ENCODE measurements at regions not wholly inside any gene's neighbourhood (a gene's known extent, or its start where the extent isn't known, plus 50 kb on each side); places are given as distances from the start of the nearest gene placed in this dataset.
"Not testable (repeated sequence)": the region's sequence is repeated elsewhere in the genome, so short reads cannot be mapped to it uniquely, and the experiment has no call there.

DNA sequence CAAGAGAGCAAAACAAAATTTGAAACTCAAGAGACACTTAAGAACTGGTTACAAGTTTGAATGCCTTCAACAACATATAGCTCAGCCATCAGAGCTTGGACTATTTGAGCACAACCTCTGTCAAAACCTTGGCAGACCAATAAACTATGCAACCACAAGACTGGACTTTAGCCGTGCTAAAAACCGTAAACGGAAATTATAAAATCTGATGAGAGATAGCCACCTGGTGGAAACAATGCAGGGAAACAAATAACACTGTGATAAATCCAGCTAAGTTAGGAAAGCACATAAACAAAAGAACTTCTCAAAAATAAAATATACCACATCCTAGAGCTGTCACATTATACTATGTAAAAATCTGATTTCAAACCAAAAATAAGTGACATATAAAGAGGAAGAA is 1074.2 kb upstream of the NOVA1 start:
- no peak for DNase-seq

DNA sequence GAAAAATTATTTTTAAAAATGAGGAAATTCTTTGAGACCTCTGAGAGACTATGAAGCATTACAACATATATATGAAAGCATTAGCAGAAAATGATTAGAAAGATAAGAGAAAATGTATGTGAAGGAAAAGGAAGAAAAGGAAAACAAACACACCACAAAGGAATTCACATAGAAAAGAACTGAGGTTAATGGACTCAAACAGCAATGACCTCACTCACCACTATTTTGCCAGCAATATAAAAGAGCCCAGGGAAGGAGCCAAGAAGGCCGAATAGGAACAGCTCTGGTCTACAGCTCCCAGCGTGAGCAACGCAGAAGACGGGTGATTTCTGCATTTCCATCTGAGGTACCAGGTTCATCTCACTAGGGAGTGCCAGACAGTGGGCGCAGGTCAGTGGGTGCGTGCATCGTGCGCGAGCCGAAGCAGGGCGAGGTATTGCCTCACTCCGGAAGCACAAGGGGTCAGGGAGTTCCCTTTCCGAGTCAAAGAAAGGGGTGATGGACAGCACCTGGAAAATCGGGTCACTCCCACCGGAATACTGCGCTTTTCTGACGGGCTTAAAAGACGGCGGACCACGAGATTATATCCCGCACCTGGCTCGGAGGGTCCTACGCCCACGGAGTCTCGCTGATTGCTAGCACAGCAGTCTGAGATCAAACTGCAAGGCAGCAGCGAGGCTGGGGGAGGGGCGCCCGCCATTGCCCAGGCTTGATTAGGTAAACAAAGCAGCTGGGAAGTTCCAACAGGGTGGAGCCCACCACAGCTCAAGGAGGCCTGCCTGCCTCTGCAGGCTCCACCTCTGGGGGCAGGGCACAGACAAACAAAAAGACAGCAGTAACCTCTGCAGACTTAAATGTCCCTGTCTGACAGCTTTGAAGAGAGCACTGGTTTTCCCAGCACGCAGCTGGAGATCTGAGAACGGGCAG is 1075.2 kb upstream of the NOVA1 start:
- DNase-seq: not testable (repeated sequence)

DNA sequence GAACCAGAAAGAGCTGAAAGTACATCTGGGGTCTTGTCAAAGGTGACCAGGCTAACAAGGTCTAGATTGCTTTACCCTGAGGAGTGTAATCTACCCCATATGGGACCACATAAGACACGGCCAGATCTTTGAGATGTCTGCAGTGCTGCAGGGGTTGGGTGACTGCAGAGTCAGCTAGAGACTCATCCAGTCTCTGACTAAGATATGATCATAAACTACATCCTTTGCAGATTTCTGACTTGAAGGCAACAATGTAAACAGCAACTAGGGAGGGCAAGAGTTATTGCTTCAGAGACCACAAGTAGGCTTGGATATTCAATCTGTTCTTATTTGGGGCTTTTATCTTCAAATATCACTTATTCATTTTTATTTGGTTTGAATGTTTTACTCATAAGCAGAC is 1080.5 kb upstream of the FOXG1 start:
- no peak for DNase-seq

DNA sequence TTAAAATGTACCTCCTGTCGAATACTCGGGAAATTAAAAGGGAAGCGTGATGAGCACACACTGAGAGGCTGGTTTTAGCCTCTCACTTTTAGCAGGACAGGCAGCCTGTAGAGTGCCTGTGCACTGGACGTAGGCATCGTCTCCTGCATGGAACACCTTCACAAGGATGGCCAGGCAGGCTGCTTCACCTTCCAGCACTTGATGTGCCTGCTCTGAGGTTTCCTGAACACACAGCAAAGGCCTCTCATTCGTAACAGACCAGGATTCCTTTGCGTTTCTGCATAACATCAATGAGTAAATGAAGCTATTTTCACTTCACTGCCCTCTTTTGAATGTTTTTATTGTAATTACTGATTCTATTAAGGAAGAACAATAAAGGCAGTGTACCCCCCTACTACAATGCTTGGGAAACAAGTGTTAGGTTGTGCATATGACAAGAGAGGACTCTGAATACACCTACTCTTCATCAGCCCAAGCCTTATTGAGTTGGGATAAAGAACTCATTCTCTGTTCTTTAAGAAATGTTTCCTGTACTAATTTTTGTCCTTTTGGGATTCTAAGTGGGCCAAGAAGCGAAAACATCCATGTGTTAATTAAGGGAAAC is 1077.6 kb upstream of the FOXG1 start:
- DNase-seq: no peak

DNA sequence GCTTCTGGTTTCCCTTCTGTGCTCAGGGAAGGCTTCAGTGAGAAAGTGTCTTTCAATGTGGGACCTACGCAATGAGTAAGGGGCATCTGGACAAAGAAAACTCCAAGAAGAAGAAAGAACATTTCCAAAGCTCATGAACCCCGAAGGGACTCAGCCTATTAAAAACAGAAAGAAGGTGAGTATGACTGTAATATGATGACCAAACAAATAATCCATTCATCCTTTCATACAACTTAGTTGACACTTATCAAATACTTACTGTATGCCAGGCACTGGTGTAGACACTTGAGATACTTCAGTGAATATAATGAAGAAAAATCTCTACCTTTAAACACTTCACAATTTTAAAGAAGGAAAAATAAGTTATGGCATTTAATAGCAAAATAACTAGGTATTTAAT is 1054.2 kb upstream of the FOXG1 start:
- DNase-seq: no peak

DNA sequence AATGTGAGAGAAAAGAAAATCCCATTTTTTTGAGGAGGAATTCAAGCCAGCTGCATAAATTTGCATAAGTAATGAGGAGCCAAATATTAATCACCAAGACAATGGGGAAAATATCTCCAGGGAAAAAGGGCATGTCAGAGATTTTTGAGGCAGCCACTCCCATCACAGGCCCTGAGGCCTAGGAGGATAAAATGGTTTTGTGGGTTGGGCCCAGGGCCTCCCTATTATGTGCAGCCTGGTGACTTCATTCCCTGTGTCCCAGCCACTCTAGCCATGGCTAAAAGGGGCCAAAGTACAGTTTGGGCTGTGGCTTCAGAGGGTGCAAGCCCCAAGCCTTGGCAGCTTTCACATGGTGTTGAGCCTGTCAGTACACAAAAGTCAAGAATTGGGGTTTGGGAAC is 1051.0 kb upstream of the FOXG1 start:
- DNase-seq: no peak

DNA sequence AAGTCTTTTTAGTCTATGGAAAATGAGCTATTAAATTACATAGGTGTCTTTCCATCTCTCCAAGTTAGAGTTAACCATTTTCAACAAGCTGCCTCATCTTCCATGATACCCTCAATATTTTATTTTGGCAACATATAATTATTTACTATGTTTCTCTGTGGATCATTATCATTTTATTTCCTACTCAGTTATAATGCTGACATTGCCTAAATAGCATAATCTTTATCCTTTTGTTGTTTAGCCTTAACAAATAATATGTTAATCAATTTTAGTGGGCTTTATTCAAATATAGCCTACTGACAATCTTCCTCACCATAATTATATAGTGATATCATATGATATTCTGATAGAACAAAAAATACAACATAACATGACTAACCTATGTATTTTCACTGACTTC is 1044.8 kb upstream of the FOXG1 start:
- no peak for DNase-seq

DNA sequence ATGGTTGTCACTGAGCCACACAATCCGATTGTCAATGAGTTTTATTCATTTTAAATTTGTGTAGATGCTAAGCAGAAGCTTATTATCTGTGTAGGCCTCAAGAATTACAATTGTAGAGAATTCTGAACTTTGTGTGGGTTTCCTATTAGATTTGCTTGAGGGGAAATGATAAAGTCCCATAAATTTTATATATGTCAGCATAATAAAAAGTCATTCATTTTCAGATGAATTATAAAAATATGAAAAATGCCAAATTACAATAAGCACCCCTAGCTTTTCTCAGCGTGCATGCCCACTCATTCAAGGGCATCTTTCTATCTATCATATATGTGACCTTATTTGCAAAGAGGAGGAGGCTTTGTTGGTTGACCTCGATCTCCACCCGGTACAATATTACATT is 1041.1 kb upstream of the FOXG1 start:
- no peak for DNase-seq

DNA sequence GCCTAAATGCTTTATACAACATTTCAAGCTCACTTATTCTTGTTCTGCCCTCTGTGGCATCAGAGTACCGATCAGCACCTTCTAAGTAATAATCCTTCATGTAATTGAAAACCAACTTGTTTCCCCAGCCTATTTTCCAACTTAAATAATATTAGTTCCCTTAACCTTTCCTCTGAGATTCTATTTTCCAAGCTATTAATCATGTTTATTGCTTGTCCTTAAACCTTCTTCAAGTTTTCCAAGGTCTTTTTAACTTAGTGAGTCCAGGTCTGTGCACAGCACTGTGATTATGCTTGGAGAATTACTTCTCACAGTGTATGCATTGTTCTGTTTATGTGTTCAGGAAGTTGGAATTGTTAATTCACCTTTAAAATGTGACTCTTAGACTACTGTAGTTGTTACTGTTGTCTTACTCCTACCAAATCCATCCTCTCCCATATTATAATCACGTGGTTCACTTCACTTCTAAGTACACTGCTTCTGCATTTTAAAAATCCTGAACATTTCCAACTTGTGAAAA is 1039.3 kb upstream of the FOXG1 start:
- no peak for DNase-seq

DNA sequence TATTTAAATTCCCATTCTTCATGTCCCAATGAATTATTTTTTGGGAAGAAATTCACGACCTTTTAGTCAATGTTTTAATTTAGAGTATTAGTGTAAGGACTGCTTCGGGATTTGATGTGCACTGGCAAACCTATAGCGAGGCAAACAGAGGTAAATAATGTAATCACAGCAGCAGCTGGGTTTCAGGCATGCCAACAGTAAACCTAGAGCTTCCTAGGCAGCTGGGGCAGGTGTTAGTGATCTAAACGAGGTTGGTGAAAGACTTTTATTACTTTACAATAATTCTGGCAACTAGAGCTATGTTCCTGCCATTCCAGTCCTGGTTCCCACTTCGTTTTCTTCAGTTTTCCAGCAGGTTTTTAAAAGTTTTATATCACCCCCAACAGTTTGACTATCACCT is 1036.4 kb upstream of the FOXG1 start:
- no peak for DNase-seq

DNA sequence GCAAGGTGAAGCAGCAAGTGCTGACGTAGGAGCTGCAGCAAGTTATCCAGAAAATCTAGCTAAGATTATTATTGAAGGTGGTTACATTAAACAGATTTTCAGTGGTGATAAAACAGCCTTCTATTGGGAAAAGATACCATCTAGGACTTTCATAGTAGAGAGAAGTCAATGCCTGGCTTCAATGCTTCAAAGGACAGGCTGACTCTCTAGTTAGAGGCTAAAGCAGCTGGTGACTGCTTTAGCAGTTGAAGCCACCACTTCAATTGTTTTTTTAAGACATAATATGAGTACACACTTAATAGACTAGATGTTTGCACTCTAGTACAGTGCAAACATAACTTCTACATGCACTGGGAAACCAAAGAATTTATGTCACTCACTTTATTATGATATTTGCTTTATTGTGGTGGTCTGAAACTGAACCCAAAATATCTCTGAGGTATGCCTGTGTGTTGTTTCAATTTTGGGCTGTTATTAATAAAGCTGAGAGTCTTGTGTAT is 1026.9 kb upstream of the FOXG1 start:
- no peak for DNase-seq

DNA sequence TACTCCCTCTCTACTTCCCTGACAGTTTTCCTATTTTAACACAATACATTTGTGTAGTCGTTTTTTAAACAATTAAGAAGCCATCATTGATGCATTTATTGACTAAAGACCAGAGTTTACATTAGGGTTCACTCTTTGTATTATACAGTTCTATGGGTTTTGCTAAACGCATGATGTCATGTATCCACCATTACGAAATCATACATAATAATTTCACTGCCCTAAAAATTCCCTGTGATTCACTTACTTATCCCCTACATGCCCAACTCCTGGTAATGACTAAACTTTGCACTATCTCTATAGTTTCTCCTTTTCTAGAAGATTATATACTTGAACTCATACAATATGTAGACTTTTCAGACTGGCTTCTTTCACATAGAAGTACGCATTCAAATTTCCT is 1016.5 kb upstream of the FOXG1 start:
- DNase-seq: no peak

DNA sequence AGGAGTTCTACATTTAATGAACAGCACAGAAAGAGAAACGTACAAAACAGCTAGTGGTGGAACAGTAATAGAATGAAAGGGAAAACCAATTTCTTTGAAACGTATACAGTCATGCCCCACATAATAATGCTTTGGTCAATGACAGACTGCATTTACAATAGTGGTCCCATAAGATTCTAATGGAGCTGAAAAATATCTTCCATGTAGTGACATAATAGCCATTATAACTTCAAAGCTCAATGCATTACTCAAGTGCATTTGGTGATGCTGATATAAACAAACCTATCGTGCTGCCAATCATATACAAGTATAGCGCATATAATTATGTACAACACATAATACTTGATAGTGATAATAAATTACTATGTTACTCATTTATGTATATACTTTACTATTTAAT is 1008.9 kb upstream of the FOXG1 start:
- DNase-seq: not testable (repeated sequence)

DNA sequence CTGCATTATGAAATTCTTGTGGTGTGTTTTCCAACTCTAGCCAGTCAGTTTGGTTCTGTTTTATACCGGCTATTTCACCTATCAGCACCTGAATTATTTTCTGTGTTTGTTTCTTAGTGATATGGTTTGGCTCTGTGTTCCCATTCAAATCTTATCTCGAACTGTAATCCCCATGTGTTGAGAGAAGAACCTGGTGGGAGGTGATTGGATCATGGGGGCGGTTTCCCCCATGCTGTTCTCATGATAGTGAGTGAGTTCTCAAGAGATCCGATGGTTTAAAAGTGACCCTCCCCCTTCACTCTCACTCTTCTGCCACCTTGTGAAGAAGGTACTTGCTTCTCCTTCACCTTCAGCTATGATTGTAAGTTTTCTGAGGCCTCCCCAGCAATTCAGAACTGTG is 1006.2 kb upstream of the FOXG1 start:
- not testable (repeated sequence) for DNase-seq

DNA sequence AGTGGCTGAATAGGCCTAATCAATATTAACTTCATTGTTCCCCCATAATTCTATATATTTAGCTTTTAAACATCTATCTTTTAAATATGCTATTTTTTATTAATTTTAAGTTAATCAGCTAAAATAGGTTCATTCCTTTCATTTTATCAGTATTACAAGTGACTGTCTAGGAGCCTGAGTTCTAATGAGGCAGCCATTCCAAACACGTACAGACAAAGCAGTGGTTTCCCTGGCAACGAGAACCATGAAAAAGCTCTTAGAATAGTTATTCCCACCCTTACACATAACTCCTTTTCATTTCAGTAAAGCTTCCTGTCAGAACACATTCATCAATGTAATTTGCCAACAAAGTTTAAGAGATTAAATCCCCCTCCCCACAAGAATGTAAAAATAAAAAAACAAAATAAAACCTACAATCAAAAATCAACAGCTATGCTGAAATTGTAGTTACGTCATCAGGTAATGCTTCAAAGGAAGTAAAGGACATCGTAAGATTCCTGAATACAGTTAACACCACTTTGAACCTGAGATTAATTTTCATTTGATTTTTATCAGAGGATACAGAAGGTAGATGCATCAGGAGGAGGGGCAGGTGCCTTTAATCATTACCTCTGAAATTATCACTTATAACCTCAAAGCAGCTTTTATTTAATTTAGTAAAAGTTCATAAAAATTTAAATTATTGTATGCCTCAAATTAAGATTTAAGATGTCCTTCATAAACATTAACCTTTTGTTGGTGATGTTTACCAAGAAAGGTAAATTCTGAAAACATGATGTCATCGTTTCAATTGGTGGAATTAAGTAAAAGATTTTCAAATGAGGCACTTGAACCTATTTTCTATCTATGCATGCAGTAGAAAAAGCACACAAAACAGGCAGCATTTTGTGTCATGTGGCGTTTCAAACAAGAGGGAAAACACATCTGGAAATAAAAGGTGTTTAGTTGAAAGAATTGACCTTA is 967.2 kb upstream of the FOXG1 start:
- not testable (repeated sequence) for DNase-seq

DNA sequence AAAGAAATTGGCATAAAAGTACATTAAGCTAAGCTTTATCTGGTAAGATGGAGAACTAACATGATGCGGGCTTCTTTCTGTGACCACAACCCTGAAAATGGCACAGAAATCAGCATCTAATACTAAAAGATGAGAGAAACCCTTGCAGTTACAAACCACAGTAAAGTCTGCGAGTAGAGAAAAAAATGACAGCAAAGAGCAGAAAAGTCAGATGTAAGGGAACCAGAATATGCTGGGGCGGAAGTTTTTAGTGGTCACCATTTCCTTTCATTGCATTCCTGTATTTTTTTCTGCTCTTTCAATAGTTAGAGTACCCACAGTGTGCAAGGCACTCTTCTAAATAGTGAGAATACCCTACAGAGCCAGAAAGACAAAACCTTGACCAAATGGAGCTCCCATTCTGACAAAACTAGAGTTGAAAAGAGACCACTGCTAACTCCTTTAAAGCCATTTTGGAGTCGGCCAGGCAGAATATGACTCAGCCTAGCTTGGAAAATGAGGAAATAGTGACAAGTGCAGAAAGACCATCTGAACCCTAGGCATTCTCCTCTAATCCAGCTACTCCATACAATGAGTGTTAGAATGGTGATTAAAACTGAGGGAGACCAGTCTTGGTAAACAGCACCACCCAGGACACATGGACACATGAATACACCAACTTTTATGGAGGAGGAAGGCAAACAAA is 948.7 kb upstream of the FOXG1 start:
- DNase-seq: not testable (repeated sequence)

DNA sequence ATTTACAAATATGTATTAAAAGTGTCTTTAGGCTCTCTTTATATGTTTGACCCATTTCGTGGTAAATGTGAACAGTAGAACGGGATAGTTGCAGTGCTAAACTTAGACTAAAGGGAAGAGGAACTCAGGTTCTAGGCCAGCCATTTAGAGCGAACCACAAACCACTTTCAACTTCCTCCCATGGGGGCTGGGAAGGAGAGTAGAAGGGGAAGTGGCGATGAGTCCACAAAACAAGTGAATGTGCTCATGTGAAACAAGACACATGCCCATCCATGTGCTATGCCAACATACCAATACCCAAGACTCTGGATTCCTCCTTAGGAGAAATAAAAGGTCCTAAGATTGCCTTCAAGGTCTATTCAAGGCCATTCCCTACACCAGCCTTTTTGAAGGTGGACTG is 940.4 kb upstream of the FOXG1 start:
- DNase-seq: not testable (repeated sequence)

DNA sequence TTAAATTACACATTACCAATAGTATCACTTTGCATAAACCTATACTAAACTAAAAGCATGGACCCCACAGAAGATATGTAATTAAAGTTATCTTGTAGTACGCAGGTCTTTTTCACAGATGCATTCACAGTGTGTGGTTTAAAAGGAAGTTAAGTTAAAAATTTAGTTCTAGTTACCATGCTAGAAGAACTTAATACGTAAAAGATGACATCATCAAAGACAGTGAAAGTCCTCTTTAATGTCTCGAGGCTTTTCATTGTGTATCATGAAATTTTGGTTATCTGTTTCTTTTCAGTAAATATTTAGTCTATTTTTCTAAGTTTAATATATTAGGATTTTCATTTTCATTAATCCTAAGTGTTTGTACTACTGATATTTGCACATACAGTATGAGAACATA is 934.6 kb upstream of the FOXG1 start:
- DNase-seq: not testable (repeated sequence)

DNA sequence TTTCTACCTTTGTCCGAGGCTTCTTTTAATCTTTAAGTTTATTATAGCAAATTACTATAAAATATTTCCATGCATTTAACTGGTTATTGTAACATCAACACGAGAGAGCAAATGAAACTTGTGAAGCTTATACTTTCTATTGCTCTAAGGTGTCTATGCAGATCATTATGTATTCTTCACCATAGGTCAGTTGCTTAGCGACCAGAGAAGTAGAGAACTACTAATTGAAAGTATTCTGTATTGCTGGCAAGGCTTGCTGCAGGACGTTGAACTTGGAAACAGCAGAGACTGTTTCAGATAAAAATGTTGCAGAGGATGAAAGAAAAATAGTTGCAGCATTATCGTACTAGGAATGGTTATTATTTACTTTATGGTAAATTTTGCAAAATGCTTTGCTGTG is 933.6 kb upstream of the FOXG1 start:
- not testable (repeated sequence) for DNase-seq

DNA sequence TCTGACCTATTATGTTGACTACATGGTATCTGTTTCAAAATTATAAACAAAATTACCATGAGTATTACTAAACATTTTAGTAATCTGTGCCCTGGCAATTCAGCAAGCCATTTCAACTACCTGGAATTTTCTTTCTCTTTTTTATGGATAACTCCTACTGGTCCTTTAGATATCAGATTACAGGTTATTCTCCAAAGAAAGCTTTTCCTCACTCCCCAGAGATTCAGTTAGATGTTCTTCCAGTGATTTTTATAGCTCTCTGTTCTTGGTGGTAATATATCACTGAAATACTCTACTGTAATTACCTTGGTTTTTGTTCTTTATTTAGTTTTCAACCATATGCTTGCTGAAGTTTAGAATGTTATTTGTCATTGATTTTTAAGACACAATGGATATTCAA is 930.2 kb upstream of the FOXG1 start:
- DNase-seq: no peak

DNA sequence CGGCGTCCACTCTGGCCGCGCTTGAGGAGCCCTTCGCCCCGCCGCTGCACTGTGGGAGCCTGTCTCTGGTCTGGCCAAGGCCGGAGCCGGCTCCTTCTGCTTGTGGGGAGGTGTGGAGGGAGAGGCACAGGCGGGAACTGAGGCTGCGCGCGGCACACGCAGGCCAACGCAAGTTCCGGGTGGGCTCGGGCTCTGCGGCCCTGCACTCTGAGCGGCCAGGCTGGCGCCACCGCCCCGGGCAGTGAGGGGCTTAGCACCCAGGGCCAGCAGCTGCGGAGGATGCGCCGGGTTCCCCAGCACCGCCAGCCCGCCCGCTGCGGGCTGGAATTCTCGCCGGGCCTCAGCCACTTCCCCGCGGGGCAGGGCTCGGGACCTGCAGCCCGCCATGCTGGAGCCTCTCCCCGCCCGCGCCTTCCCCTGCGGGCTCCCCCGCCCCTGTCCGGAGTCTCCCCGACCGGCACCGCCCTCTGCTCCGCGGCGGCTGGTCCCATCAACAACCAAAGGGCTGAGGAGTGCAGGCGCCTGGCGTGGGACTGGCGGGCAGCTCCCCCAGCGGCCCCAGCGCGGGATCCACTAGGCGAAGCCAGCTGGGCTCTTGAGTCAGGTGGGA is 921.2 kb upstream of the FOXG1 start:
- DNase-seq: peak; percentile 11

DNA sequence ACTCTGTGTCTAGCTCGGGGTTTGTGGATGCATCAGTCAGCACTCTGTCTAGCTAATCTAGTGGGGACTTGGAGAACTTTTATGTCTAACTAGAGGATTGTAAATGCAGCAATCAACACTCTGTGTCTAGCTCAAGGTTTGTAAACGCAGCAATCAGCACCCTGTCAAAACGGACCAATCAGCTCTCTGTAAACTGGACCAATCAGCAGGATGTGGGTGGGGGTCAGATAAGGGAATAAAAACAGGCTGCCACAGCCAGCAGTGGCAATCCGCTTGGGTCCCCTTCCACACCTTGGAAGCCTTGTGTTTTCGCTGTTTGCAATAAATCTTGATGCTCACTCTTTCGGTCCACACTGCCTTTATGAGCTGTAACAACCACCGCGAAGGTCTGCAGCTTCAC is 920.7 kb upstream of the FOXG1 start:
- no peak for DNase-seq
